K562 (cell line): ENCODE measurements at regions not wholly inside any gene's neighbourhood (a gene's known extent, or its start where the extent isn't known, plus 50 kb on each side); places are given as distances from the start of the nearest gene placed in this dataset.

Source experiments
- FOXJ3 ChIP-seq: sonication (generic); formaldehyde crosslinking; IDR thresholded peaks from 2 replicates; pipeline ENCODE4 v1.4.0; 2020; ENCODE audit warnings: mild to moderate bottlenecking, missing genetic modification reagents
- JUND ChIP-seq, 2 experiments: IDR thresholded peaks; 2 replicates in 1 of 2; 3 replicates in 1 of 2; pipeline ENCODE4 v1.6.1; 2011; ENCODE audit warnings: borderline replicate concordance in 2 of 2, low read depth in 2 of 2, low read length in 2 of 2, improper control_type of control experiment in 1 of 2, missing biosample characterization in 1 of 2, missing genetic modification characterization in 1 of 2, missing genetic modification reagents in 1 of 2
- KAT2B ChIP-seq: IDR thresholded peaks from one replicate; pipeline ENCODE4 v1.6.1; 2012; ENCODE audit warnings: low read depth, mild to moderate bottlenecking, control low read depth, inconsistent platforms, low read length, moderate library complexity
- TF ChIP-seq, protein P1 (sequence below), 3 experiments: IDR thresholded peaks in 2 of 3; conservative IDR thresholded peaks in 1 of 3; 2 replicates each; pipeline ENCODE4 v1.5.1; 2011 to 2012; ENCODE audit warnings: low read length in 3 of 3, mild to moderate bottlenecking in 3 of 3, control low read depth in 2 of 3, improper control_type of control experiment in 1 of 3, inconsistent platforms in 1 of 3, low read depth in 1 of 3, mixed read lengths in 1 of 3, moderate library complexity in 1 of 3; ENCODE audit not compliant: insufficient read depth in 2 of 3
- TF ChIP-seq, protein P2 (sequence below): fragments of 450-650 bp; formaldehyde crosslinking; IDR thresholded peaks from 2 replicates; pipeline ENCODE4 v1.4.0; 2020; ENCODE audit warnings: mild to moderate bottlenecking, moderate library complexity
- TF ChIP-seq, protein P3 (sequence below): sonication (generic); formaldehyde crosslinking; IDR thresholded peaks from 2 replicates; pipeline ENCODE4 v1.9.0; 2022; ENCODE audit warnings: mild to moderate bottlenecking, missing genetic modification reagents

- TF ChIP-seq, protein P1, sequence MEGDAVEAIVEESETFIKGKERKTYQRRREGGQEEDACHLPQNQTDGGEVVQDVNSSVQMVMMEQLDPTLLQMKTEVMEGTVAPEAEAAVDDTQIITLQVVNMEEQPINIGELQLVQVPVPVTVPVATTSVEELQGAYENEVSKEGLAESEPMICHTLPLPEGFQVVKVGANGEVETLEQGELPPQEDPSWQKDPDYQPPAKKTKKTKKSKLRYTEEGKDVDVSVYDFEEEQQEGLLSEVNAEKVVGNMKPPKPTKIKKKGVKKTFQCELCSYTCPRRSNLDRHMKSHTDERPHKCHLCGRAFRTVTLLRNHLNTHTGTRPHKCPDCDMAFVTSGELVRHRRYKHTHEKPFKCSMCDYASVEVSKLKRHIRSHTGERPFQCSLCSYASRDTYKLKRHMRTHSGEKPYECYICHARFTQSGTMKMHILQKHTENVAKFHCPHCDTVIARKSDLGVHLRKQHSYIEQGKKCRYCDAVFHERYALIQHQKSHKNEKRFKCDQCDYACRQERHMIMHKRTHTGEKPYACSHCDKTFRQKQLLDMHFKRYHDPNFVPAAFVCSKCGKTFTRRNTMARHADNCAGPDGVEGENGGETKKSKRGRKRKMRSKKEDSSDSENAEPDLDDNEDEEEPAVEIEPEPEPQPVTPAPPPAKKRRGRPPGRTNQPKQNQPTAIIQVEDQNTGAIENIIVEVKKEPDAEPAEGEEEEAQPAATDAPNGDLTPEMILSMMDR (IDR thresholded peaks at IDR 0.05 in 2 of 3, conservative IDR thresholded peaks at IDR 0.05 in 1 of 3; ENCODE audit: insufficient read depth in 2 of 3, low read depth in 1 of 3, low read length in 3 of 3), result no peak
- TF ChIP-seq JUND (IDR thresholded peaks at IDR 0.05; ENCODE audit: borderline replicate concordance, low read depth, low read length) (no peak), JUND (tag; IDR thresholded peaks at IDR 0.05; ENCODE audit: borderline replicate concordance, low read depth, low read length) (no peak), KAT2B (no peak), FOXJ3 (no peak)
- TF ChIP-seq, protein P2, sequence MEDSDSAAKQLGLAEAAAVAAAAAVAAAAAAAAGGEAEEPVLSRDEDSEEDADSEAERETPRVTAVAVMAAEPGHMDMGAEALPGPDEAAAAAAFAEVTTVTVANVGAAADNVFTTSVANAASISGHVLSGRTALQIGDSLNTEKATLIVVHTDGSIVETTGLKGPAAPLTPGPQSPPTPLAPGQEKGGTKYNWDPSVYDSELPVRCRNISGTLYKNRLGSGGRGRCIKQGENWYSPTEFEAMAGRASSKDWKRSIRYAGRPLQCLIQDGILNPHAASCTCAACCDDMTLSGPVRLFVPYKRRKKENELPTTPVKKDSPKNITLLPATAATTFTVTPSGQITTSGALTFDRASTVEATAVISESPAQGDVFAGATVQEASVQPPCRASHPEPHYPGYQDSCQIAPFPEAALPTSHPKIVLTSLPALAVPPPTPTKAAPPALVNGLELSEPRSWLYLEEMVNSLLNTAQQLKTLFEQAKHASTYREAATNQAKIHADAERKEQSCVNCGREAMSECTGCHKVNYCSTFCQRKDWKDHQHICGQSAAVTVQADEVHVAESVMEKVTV (CRISPR knock-in tag), result no peak
- TF ChIP-seq, protein P3, sequence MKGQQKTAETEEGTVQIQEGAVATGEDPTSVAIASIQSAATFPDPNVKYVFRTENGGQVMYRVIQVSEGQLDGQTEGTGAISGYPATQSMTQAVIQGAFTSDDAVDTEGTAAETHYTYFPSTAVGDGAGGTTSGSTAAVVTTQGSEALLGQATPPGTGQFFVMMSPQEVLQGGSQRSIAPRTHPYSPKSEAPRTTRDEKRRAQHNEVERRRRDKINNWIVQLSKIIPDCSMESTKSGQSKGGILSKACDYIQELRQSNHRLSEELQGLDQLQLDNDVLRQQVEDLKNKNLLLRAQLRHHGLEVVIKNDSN, result no peak
Measured at GRCh38 chr16:77548151-77548550, 113.3 kb upstream of the ADAMTS18 start.
